ENCODE measurements at regions not wholly inside any gene's neighbourhood (a gene's known extent, or its start where the extent isn't known, plus 50 kb on each side); places are given as distances from the start of the nearest gene placed in this dataset.

DNA sequence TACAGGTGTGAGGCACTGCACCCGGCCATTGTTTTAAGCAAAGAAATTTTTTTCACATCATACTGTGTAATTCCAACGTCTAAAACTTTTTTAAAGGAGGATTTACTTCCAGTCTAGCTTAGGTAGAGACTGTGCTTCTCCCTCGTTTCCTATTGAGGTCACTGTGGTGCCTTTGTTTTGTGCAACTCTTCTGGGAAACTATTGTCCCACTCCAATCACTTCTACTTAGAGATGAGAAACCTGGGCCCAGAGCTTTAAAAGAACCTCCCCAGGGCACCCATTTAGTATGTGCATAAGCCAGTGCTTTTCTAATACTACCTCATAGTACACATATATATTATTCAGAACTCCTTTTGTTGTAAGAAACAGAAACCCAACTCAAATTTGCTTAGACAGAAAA is 120.0 kb upstream of the ZNF644 start:
- no peak overlapping the region for H3K4me3 Mint-ChIP-seq
- TF ChIP-seq, protein P1, sequence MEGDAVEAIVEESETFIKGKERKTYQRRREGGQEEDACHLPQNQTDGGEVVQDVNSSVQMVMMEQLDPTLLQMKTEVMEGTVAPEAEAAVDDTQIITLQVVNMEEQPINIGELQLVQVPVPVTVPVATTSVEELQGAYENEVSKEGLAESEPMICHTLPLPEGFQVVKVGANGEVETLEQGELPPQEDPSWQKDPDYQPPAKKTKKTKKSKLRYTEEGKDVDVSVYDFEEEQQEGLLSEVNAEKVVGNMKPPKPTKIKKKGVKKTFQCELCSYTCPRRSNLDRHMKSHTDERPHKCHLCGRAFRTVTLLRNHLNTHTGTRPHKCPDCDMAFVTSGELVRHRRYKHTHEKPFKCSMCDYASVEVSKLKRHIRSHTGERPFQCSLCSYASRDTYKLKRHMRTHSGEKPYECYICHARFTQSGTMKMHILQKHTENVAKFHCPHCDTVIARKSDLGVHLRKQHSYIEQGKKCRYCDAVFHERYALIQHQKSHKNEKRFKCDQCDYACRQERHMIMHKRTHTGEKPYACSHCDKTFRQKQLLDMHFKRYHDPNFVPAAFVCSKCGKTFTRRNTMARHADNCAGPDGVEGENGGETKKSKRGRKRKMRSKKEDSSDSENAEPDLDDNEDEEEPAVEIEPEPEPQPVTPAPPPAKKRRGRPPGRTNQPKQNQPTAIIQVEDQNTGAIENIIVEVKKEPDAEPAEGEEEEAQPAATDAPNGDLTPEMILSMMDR (IDR thresholded peaks at IDR 0.05) = no peak
- no peak for DNase-seq
- H3K9me3 Mint-ChIP-seq = no peaks in the 10 kb centered on the region
- H3K36me3 Mint-ChIP-seq (ENCODE audit: low read depth) = no peaks in the 10 kb centered on the region
- H3K27me3 Mint-ChIP-seq (ENCODE audit: low read depth, poor library complexity) = peaks cover 10% of the 10 kb centered on the region
- H3K4me1 Mint-ChIP-seq = no peaks in the 10 kb centered on the region
- H3K27ac Mint-ChIP-seq = no peak overlapping the region

DNA sequence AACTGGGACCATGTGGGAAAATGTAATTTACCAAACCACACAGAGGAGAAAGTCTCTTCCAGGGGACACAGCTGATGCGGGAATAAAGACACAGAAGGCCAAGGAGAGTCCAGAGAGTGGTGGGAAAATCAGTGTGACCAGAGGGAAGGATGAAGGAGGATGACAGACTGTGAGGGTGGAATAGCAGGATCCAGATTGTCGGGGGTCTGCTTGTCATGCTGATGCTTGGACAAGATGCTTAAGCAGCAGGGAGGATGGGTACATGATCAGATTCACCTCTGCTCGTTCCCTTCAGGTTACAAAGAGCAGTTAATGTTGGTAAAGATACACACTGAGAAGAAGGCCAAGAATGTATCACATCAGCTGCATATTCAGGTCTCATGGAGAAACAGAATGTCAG is 117.1 kb upstream of the ZNF644 start:
- no peak overlapping the region for H3K4me3 Mint-ChIP-seq
- TF ChIP-seq, protein P1 (IDR thresholded peaks at IDR 0.05) = no peak
- peaks cover 4% of the 10 kb centered on the region for H3K9me3 Mint-ChIP-seq
- no peaks in the 10 kb centered on the region for H3K36me3 Mint-ChIP-seq (ENCODE audit: low read depth)
- no peak for DNase-seq
- peaks cover 6% of the 10 kb centered on the region for H3K27me3 Mint-ChIP-seq (ENCODE audit: low read depth, poor library complexity)
- peak overlapping the region; percentile 53 for H3K27ac Mint-ChIP-seq
- H3K4me1 Mint-ChIP-seq = peaks cover 2% of the 10 kb centered on the region

DNA sequence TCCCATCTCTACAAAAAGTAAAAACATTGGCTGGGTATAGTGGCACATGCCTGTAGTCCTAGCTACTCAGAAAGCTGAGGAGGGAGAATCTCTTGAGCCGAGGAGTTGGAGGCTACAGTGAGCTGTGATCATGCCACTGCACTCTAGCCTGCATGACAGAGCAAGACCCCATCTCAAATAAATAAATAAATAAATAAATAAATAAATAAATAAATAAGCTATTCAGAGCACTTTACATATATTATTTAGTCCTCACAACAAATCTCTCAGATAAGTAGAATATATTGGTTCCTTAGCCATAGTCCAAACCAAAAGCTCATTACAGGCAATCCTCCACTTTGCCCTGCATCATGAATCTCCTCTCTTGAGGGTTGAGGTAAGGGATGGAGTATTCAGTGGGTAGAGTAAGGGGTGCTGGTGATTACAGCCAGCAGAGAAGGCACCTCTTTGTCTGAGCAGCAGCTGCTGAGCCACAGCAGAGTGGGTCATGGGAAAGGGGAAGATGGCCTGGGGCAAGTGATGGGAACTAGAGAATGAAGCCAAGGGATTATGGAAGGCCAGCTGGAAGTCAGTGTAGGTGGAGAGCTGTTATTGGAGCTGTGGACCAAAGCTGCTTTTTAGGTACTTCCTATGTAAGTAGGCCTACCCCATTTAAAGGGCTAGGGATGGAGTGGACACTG is 115.5 kb upstream of the ZNF644 start:
- Mint-ChIP-seq H3K27ac (no peak overlapping the region), H3K36me3 (ENCODE audit: low read depth) (no peaks in the 10 kb centered on the region), H3K4me1 (peaks cover 5% of the 10 kb centered on the region), H3K4me3 (no peak overlapping the region), H3K27me3 (ENCODE audit: low read depth, poor library complexity) (peaks cover 6% of the 10 kb centered on the region), H3K9me3 (peaks cover 4% of the 10 kb centered on the region)
- DNase-seq = no peak
- TF ChIP-seq, protein P1 (IDR thresholded peaks at IDR 0.05) = no peak

DNA sequence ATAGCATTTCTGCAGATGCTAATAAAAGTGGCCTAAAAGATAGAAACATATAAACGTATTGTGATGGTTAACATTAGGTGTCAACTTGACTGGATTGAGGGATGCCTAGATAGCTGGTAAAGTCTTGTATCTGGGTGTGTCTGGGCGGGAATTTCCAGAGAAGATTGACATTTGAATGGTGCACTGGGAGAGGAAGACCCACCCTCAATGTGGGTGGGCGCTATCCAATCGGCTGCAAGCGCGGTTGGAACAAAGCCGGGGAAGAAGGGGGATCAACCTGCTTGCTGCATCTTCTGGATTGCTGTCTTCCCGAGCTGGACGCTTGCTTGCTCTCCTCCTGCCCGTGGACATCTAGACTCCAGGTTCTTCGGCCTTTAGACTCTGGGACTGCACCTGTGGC is 114.0 kb upstream of the ZNF644 start:
- Mint-ChIP-seq H3K4me1 (peaks cover 5% of the 10 kb centered on the region), H3K9me3 (peaks cover 4% of the 10 kb centered on the region), H3K4me3 (no peak overlapping the region), H3K27ac (no peak overlapping the region), H3K36me3 (ENCODE audit: low read depth) (no peaks in the 10 kb centered on the region), H3K27me3 (ENCODE audit: low read depth, poor library complexity) (peaks cover 6% of the 10 kb centered on the region)
- no peak for DNase-seq
- TF ChIP-seq, protein P1 (IDR thresholded peaks at IDR 0.05) = no peak

DNA sequence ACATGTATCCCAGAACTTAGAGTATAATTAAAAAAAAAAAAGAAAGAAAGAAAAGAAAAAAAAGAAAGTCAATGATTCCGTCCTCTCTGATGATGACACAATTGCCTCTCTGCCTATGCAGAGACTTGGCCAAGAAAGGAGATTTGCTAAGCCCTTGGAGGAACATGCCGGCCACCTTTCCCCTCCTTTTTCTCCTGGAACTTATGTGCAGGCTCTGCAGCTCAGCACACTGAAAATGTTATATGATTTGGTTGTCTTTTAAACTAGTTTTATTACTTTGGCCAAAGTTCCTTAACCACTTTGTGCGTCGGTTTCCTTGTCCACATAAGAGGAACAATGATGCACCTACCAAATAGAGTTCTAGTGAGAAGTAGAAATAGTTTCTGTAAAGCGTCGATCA is 111.4 kb upstream of the ZNF644 start:
- no peaks in the 10 kb centered on the region for H3K36me3 Mint-ChIP-seq (ENCODE audit: low read depth)
- TF ChIP-seq, protein P1 (IDR thresholded peaks at IDR 0.05) = no peak
- peaks cover 15% of the 10 kb centered on the region for H3K4me1 Mint-ChIP-seq
- H3K9me3 Mint-ChIP-seq = peaks cover 4% of the 10 kb centered on the region
- peaks cover 5% of the 10 kb centered on the region for H3K27me3 Mint-ChIP-seq (ENCODE audit: low read depth, poor library complexity)
- no peak overlapping the region for H3K27ac Mint-ChIP-seq
- no peak overlapping the region for H3K4me3 Mint-ChIP-seq
- no peak for DNase-seq
